ENCODE measurements at regions not wholly inside any gene's neighbourhood (a gene's known extent, or its start where the extent isn't known, plus 50 kb on each side); places are given as distances from the start of the nearest gene placed in this dataset.

- POLR2A ChIA-PET (ENCODE audit: low non-redundant PET) = interaction anchor here (0.6 kb wide), 1 partner anchor 40 kb away, joined by 5 read pairs; no protein-coding TSS in a partner anchor
- no peak for DNase-seq (ENCODE audit: low spot score)
- no peaks in the 10 kb centered on the region for H3K4me1 ChIP-seq (ENCODE audit: insufficient read depth, low read length, poor library complexity, severe bottlenecking)
- no peaks in the 10 kb centered on the region for H3K9me3 ChIP-seq (ENCODE audit: low read depth, low read length, poor library complexity, severe bottlenecking)
- CTCF ChIA-PET = no interaction called here
- intact Hi-C loops (cut with micrococcal nuclease; ENCODE audit: unreplicated experiment) = no loop called here
- H3K4me3 ChIP-seq (ENCODE audit: low read depth, low read length, poor library complexity, severe bottlenecking) = no peak overlapping the region
- no peak overlapping the region for H3K27ac ChIP-seq (ENCODE audit: low read depth, low read length, poor library complexity, severe bottlenecking)
- H3K27me3 ChIP-seq (replicated peaks; ENCODE audit: insufficient read depth, low read depth, low read length, poor library complexity) = no peaks in the 10 kb centered on the region
- no TSS peak for BruUV-seq (replicated peaks)
- TF ChIP-seq, protein P1, sequence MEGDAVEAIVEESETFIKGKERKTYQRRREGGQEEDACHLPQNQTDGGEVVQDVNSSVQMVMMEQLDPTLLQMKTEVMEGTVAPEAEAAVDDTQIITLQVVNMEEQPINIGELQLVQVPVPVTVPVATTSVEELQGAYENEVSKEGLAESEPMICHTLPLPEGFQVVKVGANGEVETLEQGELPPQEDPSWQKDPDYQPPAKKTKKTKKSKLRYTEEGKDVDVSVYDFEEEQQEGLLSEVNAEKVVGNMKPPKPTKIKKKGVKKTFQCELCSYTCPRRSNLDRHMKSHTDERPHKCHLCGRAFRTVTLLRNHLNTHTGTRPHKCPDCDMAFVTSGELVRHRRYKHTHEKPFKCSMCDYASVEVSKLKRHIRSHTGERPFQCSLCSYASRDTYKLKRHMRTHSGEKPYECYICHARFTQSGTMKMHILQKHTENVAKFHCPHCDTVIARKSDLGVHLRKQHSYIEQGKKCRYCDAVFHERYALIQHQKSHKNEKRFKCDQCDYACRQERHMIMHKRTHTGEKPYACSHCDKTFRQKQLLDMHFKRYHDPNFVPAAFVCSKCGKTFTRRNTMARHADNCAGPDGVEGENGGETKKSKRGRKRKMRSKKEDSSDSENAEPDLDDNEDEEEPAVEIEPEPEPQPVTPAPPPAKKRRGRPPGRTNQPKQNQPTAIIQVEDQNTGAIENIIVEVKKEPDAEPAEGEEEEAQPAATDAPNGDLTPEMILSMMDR (conservative IDR thresholded peaks at IDR 0.05; ENCODE audit: low read depth, low read length) = no peak
- TF ChIP-seq EZH2 (IDR thresholded peaks at IDR 0.05; ENCODE audit: borderline replicate concordance, low read depth, low read length, poor library complexity, severe bottlenecking) = no peak
- H3K36me3 ChIP-seq (ENCODE audit: insufficient read depth, low read length, poor library complexity, severe bottlenecking) = no peaks in the 10 kb centered on the region
Observed at GRCh38 chr2:146561996-146562395, 1282.8 kb upstream of the ACVR2A start.

GRCh38 chr2:146547236-146547635 is 1297.6 kb upstream of the ACVR2A start:
- no peak for DNase-seq (ENCODE audit: low spot score)
- ChIA-PET CTCF (no interaction called here), POLR2A (ENCODE audit: low non-redundant PET) (no interaction called here)
- H3K36me3 ChIP-seq (ENCODE audit: insufficient read depth, low read length, poor library complexity, severe bottlenecking) = no peaks in the 10 kb centered on the region
- H3K27ac ChIP-seq (ENCODE audit: low read depth, low read length, poor library complexity, severe bottlenecking) = no peak overlapping the region
- no peaks in the 10 kb centered on the region for H3K27me3 ChIP-seq (replicated peaks; ENCODE audit: insufficient read depth, low read depth, low read length, poor library complexity)
- H3K4me3 ChIP-seq (ENCODE audit: low read depth, low read length, poor library complexity, severe bottlenecking) = no peak overlapping the region
- TF ChIP-seq, protein P1 (conservative IDR thresholded peaks at IDR 0.05; ENCODE audit: low read depth, low read length) = no peak
- TF ChIP-seq EZH2 (IDR thresholded peaks at IDR 0.05; ENCODE audit: borderline replicate concordance, low read depth, low read length, poor library complexity, severe bottlenecking) = no peak
- intact Hi-C loops (cut with micrococcal nuclease; ENCODE audit: unreplicated experiment) = no loop called here
- H3K4me1 ChIP-seq (ENCODE audit: insufficient read depth, low read length, poor library complexity, severe bottlenecking) = no peaks in the 10 kb centered on the region
- BruUV-seq (replicated peaks) = no TSS peak
- no peaks in the 10 kb centered on the region for H3K9me3 ChIP-seq (ENCODE audit: low read depth, low read length, poor library complexity, severe bottlenecking)

GRCh38 chr2:146544701-146545100 is 1300.1 kb upstream of the ACVR2A start:
- no peak for DNase-seq (ENCODE audit: low spot score)
- POLR2A ChIA-PET (ENCODE audit: low non-redundant PET) = no interaction called here
- no peaks in the 10 kb centered on the region for H3K9me3 ChIP-seq (ENCODE audit: low read depth, low read length, poor library complexity, severe bottlenecking)
- CTCF ChIA-PET = no interaction called here
- TF ChIP-seq EZH2 (IDR thresholded peaks at IDR 0.05; ENCODE audit: borderline replicate concordance, low read depth, low read length, poor library complexity, severe bottlenecking) = no peak
- TF ChIP-seq, protein P1 (conservative IDR thresholded peaks at IDR 0.05; ENCODE audit: low read depth, low read length) = no peak
- no peak overlapping the region for H3K27ac ChIP-seq (ENCODE audit: low read depth, low read length, poor library complexity, severe bottlenecking)
- intact Hi-C loops (cut with micrococcal nuclease; ENCODE audit: unreplicated experiment) = no loop called here
- H3K4me3 ChIP-seq (ENCODE audit: low read depth, low read length, poor library complexity, severe bottlenecking) = no peak overlapping the region
- no peaks in the 10 kb centered on the region for H3K36me3 ChIP-seq (ENCODE audit: insufficient read depth, low read length, poor library complexity, severe bottlenecking)
- BruUV-seq (replicated peaks) = no TSS peak
- no peaks in the 10 kb centered on the region for H3K27me3 ChIP-seq (replicated peaks; ENCODE audit: insufficient read depth, low read depth, low read length, poor library complexity)
- H3K4me1 ChIP-seq (ENCODE audit: insufficient read depth, low read length, poor library complexity, severe bottlenecking) = no peaks in the 10 kb centered on the region
